Endodermal cell (in vitro differentiated cells): ENCODE measurements at regions not wholly inside any gene's neighbourhood (a gene's known extent, or its start where the extent isn't known, plus 50 kb on each side); places are given as distances from the start of the nearest gene placed in this dataset.

Experiments
- DNase-seq: peaks from one replicate; pipeline ENCODE4 v3.0.0-alpha.2; 2017
- H3K27ac ChIP-seq: 2 replicates; pipeline ENCODE4 v1.5.1; 2013; ENCODE audit warnings: mild to moderate bottlenecking, low read depth, low read length, moderate library complexity
- H3K27me3 ChIP-seq: 2 replicates; pipeline ENCODE4 v1.6.1; 2013; ENCODE audit warnings: mild to moderate bottlenecking, low read length, moderate library complexity; ENCODE audit not compliant: insufficient read depth, control insufficient read depth, poor library complexity, severe bottlenecking
- H3K36me3 ChIP-seq: 2 replicates; pipeline ENCODE4 v1.7.0; 2013; ENCODE audit warnings: mild to moderate bottlenecking, low read length, moderate library complexity; ENCODE audit not compliant: control insufficient read depth, insufficient read depth
- H3K4me1 ChIP-seq: one replicate; pipeline ENCODE4 v1.7.0; 2013; ENCODE audit warnings: low read length; ENCODE audit not compliant: control insufficient read depth, insufficient read depth
- H3K4me3 ChIP-seq: 2 replicates; pipeline ENCODE4 v1.5.1; 2013; ENCODE audit warnings: mild to moderate bottlenecking, low read length, moderate library complexity
- H3K9ac ChIP-seq: 2 replicates; pipeline ENCODE4 v1.6.1; 2013; ENCODE audit warnings: mild to moderate bottlenecking, low read length, moderate library complexity; ENCODE audit not compliant: poor library complexity, severe bottlenecking; ENCODE audit errors: extremely low read depth
- H3K9me3 ChIP-seq: 2 replicates; pipeline ENCODE4 v1.6.1; 2013; ENCODE audit warnings: mild to moderate bottlenecking, low read length, moderate library complexity; ENCODE audit not compliant: control insufficient read depth
- H3K27ac Mint-ChIP-seq: 2 replicates; pipeline ENCODE4 v1.8.0; 2020; ENCODE audit warnings: mixed read lengths
- H3K27me3 Mint-ChIP-seq: 2 replicates; pipeline ENCODE4 v1.8.0; 2021; ENCODE audit warnings: mild to moderate bottlenecking, mixed read lengths; ENCODE audit not compliant: insufficient read depth
- H3K36me3 Mint-ChIP-seq: 2 replicates; pipeline ENCODE4 v1.8.0; 2020; ENCODE audit warnings: low read depth, mixed read lengths
- H3K4me1 Mint-ChIP-seq: 2 replicates; pipeline ENCODE4 v1.8.0; 2020; ENCODE audit warnings: mixed read lengths
- H3K4me3 Mint-ChIP-seq: 2 replicates; pipeline ENCODE4 v1.8.0; 2020; ENCODE audit warnings: mild to moderate bottlenecking, moderate library complexity, mixed read lengths
- H3K9me3 Mint-ChIP-seq: 2 replicates; pipeline ENCODE4 v1.8.0; 2020; ENCODE audit warnings: mild to moderate bottlenecking, mixed read lengths
- CTCF ChIP-seq: fragments of 200-600 bp; sonication (generic); conservative IDR thresholded peaks from 2 replicates; pipeline ENCODE4 v1.5.0; 2021; ENCODE audit warnings: antibody characterized with exemption, mild to moderate bottlenecking
- WGBS, 2 experiments: methylation state at CpG; one replicate each; pipeline versions ENCODE4 v1.1.5 to v1.1.7; 2013; ENCODE audit warnings: missing lambda C conversion rate in 2 of 2, mixed read lengths in 1 of 2; ENCODE audit not compliant: insufficient coverage in 1 of 2, insufficient read length in 1 of 2; 5-methylcytosine and 5-hydroxymethylcytosine counted together

GRCh38 chr20:10741060-10741459, 67.3 kb upstream of the JAG1 start:
- peaks cover 7% of the 10 kb centered on the region for H3K27me3 Mint-ChIP-seq
- TF ChIP-seq CTCF: no peak
- 92 to 100% methylated on average over 1 to 5 of the region's 5 CpGs for WGBS, 2 experiments
- H3K4me1 Mint-ChIP-seq: peaks cover 24% of the 10 kb centered on the region
- H3K27ac Mint-ChIP-seq: no peak overlapping the region
- Histone ChIP-seq H3K9ac (no peak overlapping the region), H3K4me3 (no peak overlapping the region), H3K36me3 (no peaks in the 10 kb centered on the region), H3K4me1 (peaks cover 6% of the 10 kb centered on the region), H3K27ac (no peak overlapping the region), H3K27me3 (no peaks in the 10 kb centered on the region), H3K9me3 (no peaks in the 10 kb centered on the region)
- H3K36me3 Mint-ChIP-seq: no peaks in the 10 kb centered on the region
- no peak overlapping the region for H3K4me3 Mint-ChIP-seq
- H3K9me3 Mint-ChIP-seq: no peaks in the 10 kb centered on the region
- DNase-seq: no peak

DNA sequence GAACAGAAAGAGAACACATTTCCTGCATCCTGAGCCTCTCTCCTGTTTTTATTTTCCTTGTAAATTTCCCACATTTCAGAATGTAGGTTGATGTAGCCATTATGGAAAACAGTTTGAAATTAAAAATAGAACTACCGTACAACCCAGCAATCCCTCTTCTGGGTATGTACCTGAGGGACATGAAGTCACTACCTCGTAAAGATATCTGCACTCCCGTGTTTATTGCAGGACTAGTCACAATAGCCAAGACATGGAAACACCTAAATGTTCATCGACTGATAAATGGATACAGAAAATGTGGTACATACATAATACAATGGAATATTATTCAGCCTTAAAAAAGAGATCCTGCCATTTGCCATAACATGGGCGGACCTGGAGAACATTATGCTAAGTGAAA, 72.0 kb upstream of the JAG1 start:
- Histone ChIP-seq H3K4me1 (peaks cover 2% of the 10 kb centered on the region), H3K4me3 (no peak overlapping the region), H3K9ac (no peak overlapping the region), H3K36me3 (no peaks in the 10 kb centered on the region), H3K27me3 (no peaks in the 10 kb centered on the region), H3K27ac (no peak overlapping the region), H3K9me3 (no peaks in the 10 kb centered on the region)
- no peak for TF ChIP-seq CTCF
- H3K4me1 Mint-ChIP-seq: peaks cover 10% of the 10 kb centered on the region
- 90 to 97% methylated on average over 4 to 5 of the region's 5 CpGs for WGBS, 2 experiments
- H3K27ac Mint-ChIP-seq: no peak overlapping the region
- H3K27me3 Mint-ChIP-seq: no peaks in the 10 kb centered on the region
- no peaks in the 10 kb centered on the region for H3K9me3 Mint-ChIP-seq
- H3K36me3 Mint-ChIP-seq: no peaks in the 10 kb centered on the region
- DNase-seq: no peak
- no peak overlapping the region for H3K4me3 Mint-ChIP-seq

GRCh38 chr20:10747019-10747418, 73.2 kb upstream of the JAG1 start:
- Histone ChIP-seq H3K27me3 (no peaks in the 10 kb centered on the region), H3K36me3 (no peaks in the 10 kb centered on the region), H3K4me1 (no peaks in the 10 kb centered on the region), H3K9ac (no peak overlapping the region), H3K27ac (no peak overlapping the region), H3K9me3 (no peaks in the 10 kb centered on the region), H3K4me3 (no peak overlapping the region)
- Mint-ChIP-seq H3K27ac (no peak overlapping the region), H3K36me3 (no peaks in the 10 kb centered on the region), H3K4me3 (no peak overlapping the region), H3K9me3 (no peaks in the 10 kb centered on the region), H3K27me3 (no peaks in the 10 kb centered on the region), H3K4me1 (peaks cover 7% of the 10 kb centered on the region)
- DNase-seq: no peak
- TF ChIP-seq CTCF: no peak
- WGBS, 2 experiments: 88 to 94% methylated on average over 6 of the region's 6 CpGs
